Urinary bladder (tissue), 3 donors: ENCODE measurements at regions not wholly inside any gene's neighbourhood (a gene's known extent, or its start where the extent isn't known, plus 50 kb on each side); places are given as distances from the start of the nearest gene placed in this dataset.

Experiments
- DNase-seq: peaks from one replicate; pipeline ENCODE4 v3.0.0-alpha.2; 2015; ENCODE audit errors: extremely low spot score
- H3K27ac ChIP-seq: one replicate; pipeline ENCODE4 v1.5.1; 2013; ENCODE audit warnings: low read depth, mild to moderate bottlenecking, moderate library complexity
- H3K36me3 ChIP-seq: one replicate; pipeline ENCODE4 v1.6.1; 2013; ENCODE audit warnings: mild to moderate bottlenecking, moderate library complexity; ENCODE audit not compliant: insufficient read depth
- H3K4me1 ChIP-seq: one replicate; pipeline ENCODE4 v1.6.1; 2013; ENCODE audit warnings: mild to moderate bottlenecking, moderate library complexity; ENCODE audit not compliant: insufficient read depth
- H3K4me3 ChIP-seq: one replicate; pipeline ENCODE4 v1.5.1; 2013; ENCODE audit warnings: low read depth, low read length
- WGBS: extraction: QIAGEN DNeasy Blood & Tissue Kit; methylation state at CpG from one replicate; pipeline ENCODE4 v1.1.7; 2013; 5-methylcytosine and 5-hydroxymethylcytosine counted together
- donor health status: healthy with polysubstance abuse.
- donor health status: healthy.

DNA sequence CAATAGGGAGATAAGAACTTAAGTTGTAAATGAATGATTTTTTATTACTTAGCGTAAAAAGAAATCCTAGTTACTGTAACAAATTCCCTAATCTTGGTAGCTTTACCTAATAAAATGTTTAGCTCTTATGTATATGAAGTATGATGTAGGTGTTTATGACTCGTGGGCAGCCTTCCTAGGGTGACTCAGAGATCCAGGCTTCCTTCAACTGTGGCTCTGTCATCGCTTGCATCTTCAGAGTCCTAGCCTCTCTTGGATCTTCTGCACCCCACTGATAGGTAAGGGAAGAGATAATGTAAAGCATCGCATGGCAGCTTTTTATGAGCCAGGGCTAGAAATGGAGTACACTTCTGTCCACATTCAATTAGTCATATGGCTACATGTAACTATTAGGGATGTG lies 165.6 kb upstream of the GLRA2 start:
- no peaks in the 10 kb centered on the region for H3K36me3 ChIP-seq
- DNase-seq = no peak
- H3K4me1 ChIP-seq = no peaks in the 10 kb centered on the region
- H3K27ac ChIP-seq = no peak overlapping the region
- 54% methylated on average over 4 of the region's 4 CpGs for WGBS
- no peak overlapping the region for H3K4me3 ChIP-seq

DNA sequence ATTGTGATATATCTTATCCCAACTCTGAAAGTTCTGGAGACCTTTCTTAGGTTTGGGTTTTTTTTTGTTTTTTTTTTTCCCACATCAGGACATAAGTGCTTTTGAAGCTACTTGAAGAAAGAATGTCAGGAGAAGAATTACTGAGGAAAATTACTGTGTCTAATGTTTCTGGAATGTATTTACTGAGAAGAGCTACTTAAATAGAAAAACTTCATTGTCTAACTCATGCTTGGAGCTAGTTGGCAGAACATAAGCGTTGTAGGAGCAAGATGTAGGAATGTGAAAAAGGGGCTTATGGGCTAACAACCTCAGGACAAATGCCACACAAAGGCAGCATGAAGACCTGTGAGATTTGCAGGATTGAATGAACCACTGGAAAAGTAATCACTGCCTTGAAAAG lies 166.6 kb upstream of the GLRA2 start:
- H3K36me3 ChIP-seq = no peaks in the 10 kb centered on the region
- no peak for DNase-seq
- H3K27ac ChIP-seq = no peak overlapping the region
- WGBS = 50% methylated on average over 1 of the region's 1 CpG
- H3K4me3 ChIP-seq = no peak overlapping the region
- no peaks in the 10 kb centered on the region for H3K4me1 ChIP-seq

DNA sequence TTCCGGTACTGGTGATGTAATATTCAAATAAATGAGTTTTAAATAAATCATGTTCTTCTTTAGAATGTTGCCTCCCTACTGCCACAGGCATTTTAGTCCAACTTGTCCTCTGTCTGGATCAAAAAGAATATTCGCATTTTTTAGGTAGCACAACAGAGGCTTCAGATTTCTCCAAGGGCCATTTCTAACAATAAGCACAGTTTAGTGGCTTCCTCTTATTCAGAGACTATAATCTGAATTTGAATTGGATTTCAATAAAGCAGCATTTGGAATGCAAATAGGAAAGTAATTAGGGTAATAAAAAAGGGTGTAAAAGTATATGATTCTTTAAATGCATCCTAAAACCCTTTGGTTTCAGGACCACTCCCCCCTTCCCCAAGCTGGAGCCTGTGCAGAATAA lies 167.9 kb upstream of the GLRA2 start:
- WGBS = 88% methylated on average over 2 of the region's 2 CpGs
- H3K36me3 ChIP-seq = no peaks in the 10 kb centered on the region
- H3K4me3 ChIP-seq = no peak overlapping the region
- no peak for DNase-seq
- no peaks in the 10 kb centered on the region for H3K4me1 ChIP-seq
- H3K27ac ChIP-seq = no peak overlapping the region

DNA sequence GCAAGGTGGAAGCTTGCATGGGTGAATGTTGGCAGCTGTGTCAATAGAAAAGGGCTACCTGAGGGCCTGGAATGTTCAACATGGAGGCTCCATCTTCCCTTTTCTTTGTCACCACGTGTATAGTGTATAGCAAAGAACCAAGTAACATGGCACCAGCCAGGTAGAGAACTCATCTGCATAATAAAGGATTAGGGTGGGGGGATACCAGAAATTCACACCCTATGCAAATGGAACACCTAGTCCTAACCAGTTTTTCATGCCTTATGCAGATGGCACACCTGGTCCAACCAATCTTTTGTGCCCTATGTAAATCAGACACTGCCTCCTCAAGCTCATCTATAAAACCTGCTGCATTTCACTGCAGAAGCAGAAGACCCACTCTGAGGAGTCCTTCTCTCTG lies 169.6 kb upstream of the GLRA2 start:
- WGBS = 48% methylated on average over 1 of the region's 1 CpG
- Histone ChIP-seq H3K4me3 (no peak overlapping the region), H3K4me1 (no peaks in the 10 kb centered on the region), H3K27ac (no peak overlapping the region), H3K36me3 (no peaks in the 10 kb centered on the region)
- no peak for DNase-seq

GRCh38 chrX:14359316-14359715 lies 170.0 kb upstream of the GLRA2 start:
- 39% methylated on average over 2 of the region's 2 CpGs for WGBS
- no peaks in the 10 kb centered on the region for H3K36me3 ChIP-seq
- no peak overlapping the region for H3K27ac ChIP-seq

GRCh38 chrX:14357314-14357713 lies 172.0 kb upstream of the GLRA2 start:
- no peak overlapping the region for H3K27ac ChIP-seq
- no peaks in the 10 kb centered on the region for H3K36me3 ChIP-seq
- no peak overlapping the region for H3K4me3 ChIP-seq
- no peak for DNase-seq
- no peaks in the 10 kb centered on the region for H3K4me1 ChIP-seq

More at GRCh38 chrX:14359316-14359715, 170.0 kb upstream of the GLRA2 start:
- DNase-seq = no peak
- no peaks in the 10 kb centered on the region for H3K4me1 ChIP-seq
- H3K4me3 ChIP-seq = no peak overlapping the region

GRCh38 chrX:14356401-14356800 lies 172.9 kb upstream of the GLRA2 start:
- Histone ChIP-seq H3K27ac (no peak overlapping the region), H3K4me3 (no peak overlapping the region), H3K36me3 (no peaks in the 10 kb centered on the region), H3K4me1 (no peaks in the 10 kb centered on the region)
- WGBS = 75% methylated on average over 1 of the region's 1 CpG
- DNase-seq = no peak

DNA sequence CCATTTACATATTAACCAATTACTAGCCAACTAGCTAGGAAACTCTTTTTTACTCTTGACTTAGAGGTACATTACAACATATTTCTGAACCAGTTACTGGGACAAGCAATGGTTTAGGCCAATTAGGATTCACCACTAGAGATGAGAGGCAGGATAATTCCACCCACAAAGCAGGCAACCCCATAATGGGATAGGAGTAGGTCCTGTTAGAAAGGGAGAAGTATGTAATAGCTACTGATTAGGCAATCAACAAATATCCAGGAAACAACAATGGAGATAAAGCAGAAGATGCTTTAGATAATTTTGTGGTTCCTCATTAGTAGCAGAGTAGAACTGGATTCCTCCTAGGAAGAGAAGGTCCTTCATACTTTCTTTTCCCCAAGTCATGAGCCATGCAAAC lies 173.8 kb upstream of the GLRA2 start:
- no peak for DNase-seq
- no peak overlapping the region for H3K4me3 ChIP-seq
- no peak overlapping the region for H3K27ac ChIP-seq
- H3K36me3 ChIP-seq = no peaks in the 10 kb centered on the region
- H3K4me1 ChIP-seq = no peaks in the 10 kb centered on the region

GRCh38 chrX:14354521-14354920 lies 174.8 kb upstream of the GLRA2 start:
- 57% methylated on average over 3 of the region's 3 CpGs for WGBS
- DNase-seq = no peak
- no peak overlapping the region for H3K27ac ChIP-seq

GRCh38 chrX:14352511-14352910 lies 176.8 kb upstream of the GLRA2 start:
- H3K4me1 ChIP-seq = no peaks in the 10 kb centered on the region
- H3K36me3 ChIP-seq = no peaks in the 10 kb centered on the region
- 93% methylated on average over 1 of the region's 1 CpG for WGBS
- DNase-seq = no peak
- no peak overlapping the region for H3K27ac ChIP-seq
- no peak overlapping the region for H3K4me3 ChIP-seq

More at GRCh38 chrX:14354521-14354920, 174.8 kb upstream of the GLRA2 start:
- Histone ChIP-seq H3K4me1 (no peaks in the 10 kb centered on the region), H3K36me3 (no peaks in the 10 kb centered on the region), H3K4me3 (no peak overlapping the region)

- Histone ChIP-seq H3K4me1 (no peaks in the 10 kb centered on the region), H3K36me3 (no peaks in the 10 kb centered on the region), H3K4me3 (no peak overlapping the region), H3K27ac (no peak overlapping the region)
- no peak for DNase-seq
- 62% methylated on average over 5 of the region's 5 CpGs for WGBS
Observed at GRCh38 chrX:14351611-14352303, 177.6 kb upstream of the GLRA2 start.

DNA sequence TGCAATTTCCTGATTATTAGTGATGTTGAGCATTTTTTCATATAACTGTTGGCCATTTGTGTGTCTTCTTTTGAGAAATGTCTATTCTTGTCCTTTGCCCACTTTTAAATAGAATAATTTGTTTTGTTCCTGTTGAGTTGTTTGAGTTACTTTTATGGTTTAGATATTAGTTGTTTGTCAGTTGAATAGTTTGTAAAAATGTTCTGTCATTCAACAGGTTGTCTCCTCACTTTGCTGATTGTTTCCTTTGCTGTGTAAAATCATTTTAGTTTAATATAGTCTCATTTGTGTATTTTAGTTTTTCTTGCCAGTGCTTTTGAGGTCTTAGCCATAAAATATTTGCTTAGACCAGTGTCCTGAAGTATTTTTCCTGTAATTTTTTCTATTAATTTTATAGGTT lies 181.8 kb upstream of the GLRA2 start:
- no peak overlapping the region for H3K27ac ChIP-seq
- no peak overlapping the region for H3K4me3 ChIP-seq
- H3K36me3 ChIP-seq = no peaks in the 10 kb centered on the region
- H3K4me1 ChIP-seq = no peaks in the 10 kb centered on the region
- no peak for DNase-seq

DNA sequence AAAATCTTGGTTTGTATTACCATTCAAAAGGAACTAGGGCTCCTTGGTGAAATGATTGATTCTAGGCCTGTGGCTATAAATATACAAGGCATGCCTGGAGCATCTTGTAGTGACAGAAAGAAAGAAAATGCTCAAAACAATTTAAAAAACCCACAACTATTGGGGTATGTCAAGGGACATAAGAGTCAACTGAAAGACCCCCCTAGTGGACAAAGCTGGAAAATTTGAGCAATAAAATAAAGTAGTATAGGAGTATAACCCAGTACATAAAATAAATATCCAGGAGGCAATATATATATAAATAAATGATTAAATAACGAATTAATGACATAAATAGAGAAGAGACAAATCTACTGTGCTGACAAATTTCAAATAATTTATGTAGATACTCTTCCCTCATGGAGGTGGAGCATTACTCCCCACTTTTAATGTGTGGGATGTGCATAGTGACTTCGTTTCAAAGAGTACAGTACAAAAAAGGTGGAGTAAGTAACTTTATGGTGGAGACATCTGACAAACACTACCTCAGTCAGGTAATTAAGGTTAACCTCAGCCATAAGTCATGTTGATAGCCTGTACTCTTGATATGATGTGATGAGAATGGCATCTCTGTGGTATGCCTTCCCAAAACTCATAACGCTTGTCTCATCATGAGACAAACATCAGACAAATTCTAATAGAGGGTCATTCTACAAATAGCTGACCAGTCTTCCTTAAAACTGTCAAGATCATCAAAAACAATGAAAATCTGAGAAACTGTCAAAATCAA lies 185.0 kb upstream of the GLRA2 start:
- WGBS = 30% methylated on average over 3 of the region's 3 CpGs

DNA sequence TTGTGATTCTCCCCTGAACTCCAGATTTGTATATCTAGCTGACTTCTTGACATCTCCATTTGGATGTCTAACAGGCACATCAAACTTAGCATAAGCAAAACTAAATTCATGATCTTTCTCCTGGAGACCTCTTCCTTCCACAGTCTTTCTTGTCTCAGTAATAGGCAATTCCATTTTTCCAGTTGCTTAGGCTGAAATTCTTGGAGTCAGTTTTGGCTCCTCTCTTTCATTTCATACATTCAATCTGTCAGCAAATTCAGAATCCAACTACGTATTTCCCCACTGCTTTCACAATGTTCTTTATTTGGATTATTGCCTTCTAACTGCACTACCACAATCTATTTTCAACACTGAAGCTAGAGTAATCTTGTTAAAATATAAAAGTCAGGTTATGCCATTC lies 219.9 kb upstream of the GLRA2 start:
- WGBS = 34% methylated on average over 1 of the region's 1 CpG
- Histone ChIP-seq H3K4me1 (no peaks in the 10 kb centered on the region), H3K36me3 (no peaks in the 10 kb centered on the region), H3K27ac (no peak overlapping the region), H3K4me3 (no peak overlapping the region)
- no peak for DNase-seq

More for the DNA sequence above, 185.0 kb upstream of the GLRA2 start:
- Histone ChIP-seq H3K36me3 (no peaks in the 10 kb centered on the region), H3K27ac (no peak overlapping the region), H3K4me3 (no peak overlapping the region), H3K4me1 (no peaks in the 10 kb centered on the region)
- DNase-seq = no peak
